HG03159 (cell line): ENCODE measurements at regions not wholly inside any gene's neighbourhood (a gene's known extent, or its start where the extent isn't known, plus 50 kb on each side); places are given as distances from the start of the nearest gene placed in this dataset.
A peak's percentile ranks its signal among the peaks of the same experiment; 100 is the strongest.
"Not testable (repeated sequence)": the region's sequence is repeated elsewhere in the genome, so short reads cannot be mapped to it uniquely, and the experiment has no call there.

Source experiments
- ATAC-seq: cut with Tn5 transposase; IDR thresholded peaks from one replicate; pipeline ENCODE4 v1.9.1; 2021; ENCODE audit warnings: mild to moderate bottlenecking, moderate library complexity; ENCODE audit not compliant: unreplicated experiment

- no peak for ATAC-seq
Observed at GRCh38 chr6:84358581-84358980, 131.1 kb upstream of the CEP162 start.

GRCh38 chr6:84357631-84358030 lies 130.2 kb upstream of the CEP162 start:
- ATAC-seq = no peak

- no peak for ATAC-seq
Observed at GRCh38 chr6:84356907-84357306, 129.5 kb upstream of the CEP162 start.

GRCh38 chr6:84353459-84354423 lies 126.3 kb upstream of the CEP162 start:
- ATAC-seq = no peak

GRCh38 chr6:84350397-84350796 lies 123.0 kb upstream of the CEP162 start:
- no peak for ATAC-seq

GRCh38 chr6:84349542-84349941 lies 122.1 kb upstream of the CEP162 start:
- ATAC-seq = no peak

GRCh38 chr6:84348801-84349200 lies 121.4 kb upstream of the CEP162 start:
- ATAC-seq = no peak

- no peak for ATAC-seq
Observed at GRCh38 chr6:84346372-84346771, 118.9 kb upstream of the CEP162 start.

GRCh38 chr6:84344005-84344404 lies 116.6 kb upstream of the CEP162 start:
- peak; percentile 47 for ATAC-seq

- ATAC-seq = no peak
Observed at GRCh38 chr6:84340422-84340821, 113.0 kb upstream of the CEP162 start.

- no peak for ATAC-seq
Observed at GRCh38 chr6:84333842-84334241, 106.4 kb upstream of the CEP162 start.

- ATAC-seq = peak; percentile 98
Observed at GRCh38 chr6:84332139-84333034, 104.9 kb upstream of the CEP162 start.

GRCh38 chr6:84330325-84330724 lies 102.9 kb upstream of the CEP162 start:
- no peak for ATAC-seq

GRCh38 chr6:84329516-84329915 lies 102.1 kb upstream of the CEP162 start:
- no peak for ATAC-seq

GRCh38 chr6:84329077-84329476 lies 101.6 kb upstream of the CEP162 start:
- ATAC-seq = no peak

GRCh38 chr6:84317463-84317862 lies 90.0 kb upstream of the CEP162 start:
- ATAC-seq = no peak

- ATAC-seq = no peak
Observed at GRCh38 chr6:84314377-84314898, 87.0 kb upstream of the CEP162 start.

- ATAC-seq = no peak
Observed at GRCh38 chr6:84309336-84309735, 81.9 kb upstream of the CEP162 start.

- no peak for ATAC-seq
Observed at GRCh38 chr6:84304881-84305280, 77.4 kb upstream of the CEP162 start.

GRCh38 chr6:84291033-84291432 lies 63.6 kb upstream of the CEP162 start:
- ATAC-seq = not testable (repeated sequence)

GRCh38 chr6:84284428-84285049 lies 57.1 kb upstream of the CEP162 start:
- no peak for ATAC-seq
